Smooth muscle cell (in vitro differentiated cells): ENCODE measurements at regions not wholly inside any gene's neighbourhood (a gene's known extent, or its start where the extent isn't known, plus 50 kb on each side); places are given as distances from the start of the nearest gene placed in this dataset. TPM values are rescaled to one million over a fixed set of nuclear protein-coding genes. Genes with fewer than 3 reads are reported as not detected.

Source experiments
- DNase-seq: peaks from one replicate; lab custom pipeline; 2025; ENCODE audit not compliant: unreplicated experiment; lab: John Stamatoyannopoulos, UW
- H2AFZ ChIP-seq: fragments of 200-600 bp; sonication (generic); 2 replicates; pipeline ENCODE4 v1.6.0; 2016; ENCODE audit warnings: antibody characterized with exemption, low read depth, mild to moderate bottlenecking
- H3F3A ChIP-seq: fragments of 200-600 bp; sonication (generic); 2 replicates; pipeline ENCODE4 v1.6.0; 2017; ENCODE audit warnings: antibody characterized with exemption, low read depth
- H3K27ac ChIP-seq: fragments of 200-600 bp; sonication (generic); 2 replicates; pipeline ENCODE4 v1.5.1; 2016; ENCODE audit warnings: low read depth, mild to moderate bottlenecking
- H3K27me3 ChIP-seq: fragments of 200-600 bp; sonication (generic); 2 replicates; pipeline ENCODE4 v1.6.1; 2016; ENCODE audit warnings: low read depth, mild to moderate bottlenecking
- H3K36me3 ChIP-seq: fragments of 200-600 bp; sonication (generic); 2 replicates; pipeline ENCODE4 v1.5.1; 2016; ENCODE audit warnings: low read depth
- H3K4me1 ChIP-seq: fragments of 200-600 bp; sonication (generic); 2 replicates; pipeline ENCODE4 v1.5.1; 2016; ENCODE audit warnings: low read depth
- H3K4me2 ChIP-seq: fragments of 200-600 bp; sonication (generic); 2 replicates; pipeline ENCODE4 v1.6.0; 2016; ENCODE audit warnings: mild to moderate bottlenecking
- H3K4me3 ChIP-seq: fragments of 200-600 bp; sonication (generic); 2 replicates; pipeline ENCODE4 v1.5.1; 2016; ENCODE audit warnings: mild to moderate bottlenecking
- H3K79me2 ChIP-seq: fragments of 200-600 bp; sonication (generic); 2 replicates; pipeline ENCODE4 v1.6.0; 2016; ENCODE audit warnings: low read depth, mild to moderate bottlenecking
- H3K9ac ChIP-seq: fragments of 200-600 bp; sonication (generic); 2 replicates; pipeline ENCODE4 v1.6.0; 2016; ENCODE audit warnings: low read depth
- H3K9me3 ChIP-seq: fragments of 200-600 bp; sonication (generic); replicated peaks from 2 replicates; pipeline ENCODE4 v1.5.1; 2016; ENCODE audit warnings: low read depth
- H4K20me1 ChIP-seq: fragments of 200-600 bp; sonication (generic); 2 replicates; pipeline ENCODE4 v1.6.0; 2016; ENCODE audit warnings: low read depth
- WGBS: methylation state at CpG from one replicate; pipeline ENCODE4 v1.1.7; 2016; ENCODE audit warnings: low lambda C conversion rate; 5-methylcytosine and 5-hydroxymethylcytosine counted together
- small RNA-seq: library from RNA; depleted of rRNA; stranded (forward); fragments of <200 nt; gene quantifications from one replicate; pipeline ENCODE3, GENCODE V24; 2014
- TF ChIP-seq, protein P1 (sequence below): fragments of 200-600 bp; sonication (generic); IDR thresholded peaks from 2 replicates; pipeline ENCODE4 v1.5.1; 2017; ENCODE audit warnings: borderline replicate concordance, mild to moderate bottlenecking, antibody characterized with exemption; ENCODE audit not compliant: insufficient read depth, poor library complexity, severe bottlenecking

DNA sequence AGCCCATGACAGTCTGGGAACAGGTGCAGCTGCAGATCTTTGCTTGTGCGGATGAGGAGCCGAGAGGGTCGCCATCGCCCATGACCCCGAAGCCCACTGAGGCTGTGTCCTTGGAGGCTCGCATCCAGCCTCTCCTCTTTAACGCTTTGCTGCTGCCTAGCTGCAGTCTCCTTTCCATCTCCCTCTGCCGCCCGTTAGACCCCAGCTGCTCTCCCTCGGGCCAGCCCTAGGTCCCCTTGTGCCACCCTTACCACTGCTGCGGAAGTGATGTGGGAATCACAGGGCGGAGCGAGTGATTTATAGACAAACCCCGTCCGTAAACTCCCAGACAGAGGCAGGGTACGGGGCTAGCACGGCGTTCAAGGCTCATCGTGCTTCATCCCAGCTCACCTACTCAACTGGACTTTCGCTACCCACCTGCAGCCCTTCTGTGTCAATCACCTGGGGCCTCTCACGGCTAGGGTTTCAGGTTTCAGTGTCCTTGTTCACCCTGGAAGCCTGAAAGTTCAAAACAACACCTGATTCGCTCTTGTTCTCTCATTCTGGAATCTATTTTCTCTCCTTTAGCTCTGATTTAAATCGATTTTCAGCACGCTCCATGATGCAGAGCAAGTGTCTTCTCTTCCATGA is 76.1 kb downstream of the PAX1 start:
- H3K9me3 ChIP-seq, result no peaks in the 10 kb centered on the region
- H3F3A ChIP-seq, result no peaks in the 10 kb centered on the region
- H4K20me1 ChIP-seq, result no peaks in the 10 kb centered on the region
- H3K4me2 ChIP-seq, result no peak overlapping the region
- WGBS, result 81% methylated on average over 24 of the region's 24 CpGs
- no peak overlapping the region for H3K4me3 ChIP-seq
- no peak overlapping the region for H3K27ac ChIP-seq
- H3K4me1 ChIP-seq, result no peaks in the 10 kb centered on the region
- no peak overlapping the region for H2AFZ ChIP-seq
- H3K27me3 ChIP-seq, result no peaks in the 10 kb centered on the region
- DNase-seq, result no peak
- no peaks in the 10 kb centered on the region for H3K79me2 ChIP-seq
- TF ChIP-seq, protein P1, sequence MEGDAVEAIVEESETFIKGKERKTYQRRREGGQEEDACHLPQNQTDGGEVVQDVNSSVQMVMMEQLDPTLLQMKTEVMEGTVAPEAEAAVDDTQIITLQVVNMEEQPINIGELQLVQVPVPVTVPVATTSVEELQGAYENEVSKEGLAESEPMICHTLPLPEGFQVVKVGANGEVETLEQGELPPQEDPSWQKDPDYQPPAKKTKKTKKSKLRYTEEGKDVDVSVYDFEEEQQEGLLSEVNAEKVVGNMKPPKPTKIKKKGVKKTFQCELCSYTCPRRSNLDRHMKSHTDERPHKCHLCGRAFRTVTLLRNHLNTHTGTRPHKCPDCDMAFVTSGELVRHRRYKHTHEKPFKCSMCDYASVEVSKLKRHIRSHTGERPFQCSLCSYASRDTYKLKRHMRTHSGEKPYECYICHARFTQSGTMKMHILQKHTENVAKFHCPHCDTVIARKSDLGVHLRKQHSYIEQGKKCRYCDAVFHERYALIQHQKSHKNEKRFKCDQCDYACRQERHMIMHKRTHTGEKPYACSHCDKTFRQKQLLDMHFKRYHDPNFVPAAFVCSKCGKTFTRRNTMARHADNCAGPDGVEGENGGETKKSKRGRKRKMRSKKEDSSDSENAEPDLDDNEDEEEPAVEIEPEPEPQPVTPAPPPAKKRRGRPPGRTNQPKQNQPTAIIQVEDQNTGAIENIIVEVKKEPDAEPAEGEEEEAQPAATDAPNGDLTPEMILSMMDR, result no peak
- H3K9ac ChIP-seq, result no peak overlapping the region
- no peaks in the 10 kb centered on the region for H3K36me3 ChIP-seq

- Histone ChIP-seq H3K27me3 (no peaks in the 10 kb centered on the region), H3K4me2 (no peak overlapping the region), H3F3A (no peaks in the 10 kb centered on the region), H3K27ac (no peak overlapping the region), H3K36me3 (no peaks in the 10 kb centered on the region), H3K9ac (no peak overlapping the region), H3K4me3 (no peak overlapping the region), H3K79me2 (no peaks in the 10 kb centered on the region), H4K20me1 (no peaks in the 10 kb centered on the region), H3K9me3 (no peaks in the 10 kb centered on the region), H2AFZ (no peak overlapping the region), H3K4me1 (no peaks in the 10 kb centered on the region)
- no peak for DNase-seq
- 66% methylated on average over 4 of the region's 4 CpGs for WGBS
- TF ChIP-seq, protein P1, result no peak
These were observed 75.1 kb downstream of the PAX1 start for GRCh38 chr20:21780528-21780927.

Small RNA genes lying in the stretch of these regions (small RNA-seq; reads per million reads assigned to genes)
- gene AL121912.1, result not detected
